GM19395 (cell line): ENCODE measurements at regions not wholly inside any gene's neighbourhood (a gene's known extent, or its start where the extent isn't known, plus 50 kb on each side); places are given as distances from the start of the nearest gene placed in this dataset.

Source experiments
- ATAC-seq: cut with Tn5 transposase; IDR thresholded peaks from one replicate; pipeline ENCODE4 v1.9.1; 2021; ENCODE audit warnings: mild to moderate bottlenecking, moderate library complexity; ENCODE audit not compliant: unreplicated experiment

DNA sequence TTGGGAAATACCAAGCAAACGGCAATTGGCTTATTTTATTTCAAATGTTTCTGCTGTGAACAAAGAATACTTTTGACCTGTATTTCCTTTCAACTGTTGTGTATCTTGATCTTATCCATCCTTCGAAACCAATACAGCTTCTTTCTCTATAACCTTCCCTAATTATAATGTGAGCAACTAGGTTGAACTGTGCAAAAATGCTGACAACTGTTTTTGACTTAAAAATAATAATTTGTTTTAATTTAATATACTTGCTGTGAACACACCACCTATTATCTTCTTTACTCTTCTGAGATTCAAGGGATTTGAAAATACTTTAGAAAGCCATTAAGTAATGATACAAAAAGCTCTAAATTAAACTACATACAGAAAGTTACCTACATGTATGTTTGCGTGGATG, 682.5 kb upstream of the CCDC179 start:
- ATAC-seq = no peak

DNA sequence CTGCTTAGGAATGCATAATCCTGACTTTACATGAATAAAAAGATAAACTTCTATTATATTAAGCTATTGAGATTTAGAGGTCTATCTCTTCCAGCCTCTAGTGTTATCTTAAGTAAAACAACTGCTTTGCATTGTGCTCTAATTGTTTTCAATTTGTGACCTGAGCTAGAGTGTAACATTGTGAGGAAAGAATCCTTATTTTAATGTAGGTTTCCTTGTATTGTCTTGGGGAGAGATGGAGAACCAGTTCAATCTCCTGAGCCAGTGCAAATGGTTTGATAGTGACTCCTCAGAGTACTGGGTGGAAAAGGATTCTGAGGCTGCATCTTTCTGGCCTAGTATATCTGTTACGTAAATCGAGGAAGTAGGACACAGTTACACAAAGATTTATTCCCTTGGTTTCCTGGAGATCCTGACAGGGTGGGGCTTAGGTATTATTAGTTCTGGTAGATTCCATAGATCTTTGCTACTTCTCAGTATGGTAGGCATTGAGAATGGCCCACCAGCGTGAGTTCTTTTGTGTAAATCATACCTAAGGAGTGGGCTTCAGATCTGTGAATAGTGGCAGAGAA, 683.5 kb upstream of the CCDC179 start:
- no peak for ATAC-seq

GRCh38 chr11:23551706-23552105, 691.4 kb upstream of the CCDC179 start:
- ATAC-seq = no peak

- ATAC-seq = no peak
Measured at GRCh38 chr11:23554002-23554401, 693.7 kb upstream of the CCDC179 start.

GRCh38 chr11:23555085-23555484, 694.8 kb upstream of the CCDC179 start:
- no peak for ATAC-seq

DNA sequence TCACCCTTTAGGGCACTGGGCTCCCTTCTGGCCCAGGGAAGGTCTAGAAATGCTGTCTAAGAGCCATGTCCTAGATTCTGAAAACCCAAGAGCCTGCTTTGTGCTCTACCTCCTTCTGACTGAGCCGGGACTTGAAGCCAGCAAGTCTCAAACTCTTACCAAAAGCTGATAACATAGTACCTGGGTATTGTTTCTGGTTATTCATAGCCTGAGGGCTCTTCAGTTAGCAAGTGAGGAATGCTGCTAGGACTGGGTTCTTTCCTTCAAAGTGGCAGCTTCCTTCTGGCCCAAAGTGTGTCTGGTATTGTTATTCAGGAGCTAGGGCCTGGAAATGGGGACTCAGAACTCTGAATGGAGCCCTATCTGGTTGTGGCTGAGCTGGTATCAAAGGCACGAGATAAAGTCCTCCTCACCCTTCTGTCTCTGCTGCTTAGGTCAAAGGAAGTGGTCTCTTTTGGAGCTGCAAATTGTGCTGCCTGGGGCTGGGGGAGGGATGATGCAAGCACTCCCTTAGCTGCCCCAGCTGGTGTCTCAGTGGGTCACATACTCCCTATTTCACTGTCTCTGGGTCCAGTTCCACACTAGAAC, 696.0 kb upstream of the CCDC179 start:
- ATAC-seq = no peak

DNA sequence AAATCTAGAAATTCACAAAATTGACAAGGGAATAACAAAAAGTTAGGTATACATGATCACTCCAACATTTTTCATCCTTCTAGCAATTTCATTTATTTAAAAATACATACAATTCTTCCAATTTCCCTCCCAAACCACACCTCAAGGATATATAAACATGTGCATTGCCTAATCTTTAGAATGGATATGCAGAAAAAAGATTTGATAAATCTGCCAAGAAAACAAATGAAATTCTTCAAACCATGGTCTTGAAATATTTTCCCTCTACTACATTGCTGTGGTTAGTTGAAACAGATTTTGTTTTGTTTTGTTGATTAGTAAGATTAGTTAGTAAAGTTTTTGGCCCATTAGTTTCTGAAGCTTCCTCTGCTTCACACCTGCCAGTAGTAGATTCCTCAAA, 703.3 kb upstream of the CCDC179 start:
- ATAC-seq = no peak

DNA sequence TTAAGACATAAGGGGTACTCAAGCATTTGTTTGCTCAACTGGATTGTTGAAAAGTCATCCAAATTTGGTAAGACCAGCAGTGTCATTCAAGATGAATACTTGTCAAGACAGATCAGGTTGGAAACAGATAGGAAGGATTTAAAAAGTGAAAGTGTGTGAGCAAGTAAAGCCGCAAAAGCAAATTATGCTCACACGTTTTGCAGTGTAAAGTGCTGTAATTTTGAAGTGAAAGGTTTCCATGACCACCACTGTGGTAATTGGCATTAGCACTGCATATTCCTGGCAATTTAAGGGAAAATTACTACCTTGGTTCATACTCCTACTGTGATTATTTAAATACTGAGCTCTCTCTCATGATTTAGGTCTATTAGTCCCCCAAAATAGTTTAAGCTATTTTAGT, 704.1 kb upstream of the CCDC179 start:
- ATAC-seq = no peak

- no peak for ATAC-seq
Measured at GRCh38 chr11:23569134-23569533, 708.9 kb upstream of the CCDC179 start.

DNA sequence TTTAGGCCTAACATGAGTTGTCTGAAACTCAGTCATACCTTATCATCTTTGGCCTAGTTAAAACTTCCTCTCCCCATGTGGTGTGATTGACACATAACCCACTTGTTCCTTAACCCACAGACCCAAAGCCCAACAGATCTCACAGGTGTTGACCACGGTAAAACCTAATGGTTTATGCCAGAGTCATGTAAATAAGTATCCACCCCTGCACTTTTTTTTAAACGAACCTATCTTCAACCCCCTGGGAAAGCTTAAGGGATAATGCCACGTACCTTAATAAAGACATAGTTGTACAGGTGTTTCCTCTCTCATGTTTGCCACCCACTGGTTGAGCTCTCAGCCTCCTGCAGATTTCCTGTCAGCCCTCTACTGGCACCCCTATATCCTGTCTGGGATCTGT, 709.3 kb upstream of the CCDC179 start:
- ATAC-seq = no peak

DNA sequence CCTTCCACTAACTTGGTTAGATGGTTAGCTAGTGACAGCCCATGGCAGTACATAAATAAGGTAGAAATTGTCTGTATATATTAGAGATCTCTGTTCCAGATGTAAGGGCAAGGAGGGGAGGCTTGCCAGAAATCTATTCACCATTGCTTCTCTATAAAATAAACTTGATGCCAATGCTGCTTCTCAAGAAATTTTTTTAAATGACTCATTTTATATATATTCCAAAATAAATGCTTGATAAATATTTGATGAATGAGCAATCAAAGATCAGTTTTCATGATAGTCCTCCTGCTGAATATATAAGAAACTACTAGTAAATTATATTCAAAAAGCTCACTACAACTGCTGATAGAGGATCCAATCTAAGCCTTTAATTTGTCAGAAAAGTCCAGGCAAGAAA, 710.6 kb upstream of the CCDC179 start:
- ATAC-seq = no peak

- no peak for ATAC-seq
Measured at GRCh38 chr11:23573429-23573828, 713.2 kb upstream of the CCDC179 start.

DNA sequence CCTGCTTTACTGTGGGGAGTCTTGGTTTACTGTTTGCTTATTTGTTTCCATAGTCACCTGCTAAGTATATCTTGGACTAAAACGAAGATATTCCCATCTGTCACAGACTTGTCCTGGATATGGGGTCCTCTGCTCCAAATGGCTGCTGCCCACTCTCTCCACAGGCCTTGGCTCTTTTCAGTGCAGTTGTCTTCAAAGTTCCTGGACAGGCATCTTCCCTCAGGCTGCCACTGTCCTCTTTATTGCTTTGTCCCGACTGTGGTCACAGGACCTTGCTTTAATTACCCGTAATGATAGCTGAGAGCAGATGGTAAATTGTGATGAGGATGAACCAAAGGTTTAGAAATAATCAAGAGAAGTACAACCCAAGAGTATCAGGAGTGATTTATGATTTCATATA, 713.9 kb upstream of the CCDC179 start:
- ATAC-seq = no peak

- ATAC-seq = no peak
Measured at GRCh38 chr11:23577296-23577695, 717.0 kb upstream of the CCDC179 start.

DNA sequence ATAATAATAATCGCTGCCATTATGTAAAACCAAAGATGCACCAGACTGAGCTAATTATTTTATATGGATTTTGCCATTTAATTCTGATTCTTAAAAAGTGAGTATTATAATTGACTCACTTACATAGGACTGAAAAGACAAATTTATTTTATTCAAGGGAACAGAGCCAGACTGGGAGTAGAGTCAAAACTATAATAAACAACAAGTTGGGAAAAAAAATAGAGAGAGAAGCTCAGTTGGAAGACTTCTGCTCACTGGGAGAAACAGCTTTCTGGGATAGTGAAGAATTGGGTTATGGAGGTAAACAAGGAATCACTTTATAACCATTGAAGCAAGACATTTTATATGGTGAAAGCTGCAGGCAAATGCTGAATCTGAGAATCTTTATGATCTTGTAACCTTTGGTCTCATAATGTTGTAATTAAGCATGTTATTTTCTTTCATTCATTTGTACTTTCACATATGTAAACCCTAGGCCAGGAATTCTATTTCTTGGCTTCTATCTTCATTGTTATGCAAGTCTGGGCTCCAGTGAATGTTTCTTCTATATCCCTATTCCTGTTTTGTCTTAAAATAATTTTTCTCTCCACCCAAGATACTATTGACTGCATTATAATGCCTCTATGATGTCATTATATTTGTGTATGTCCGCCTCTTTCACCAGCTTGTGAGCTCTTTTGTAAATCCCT, 725.3 kb upstream of the CCDC179 start:
- no peak for ATAC-seq

DNA sequence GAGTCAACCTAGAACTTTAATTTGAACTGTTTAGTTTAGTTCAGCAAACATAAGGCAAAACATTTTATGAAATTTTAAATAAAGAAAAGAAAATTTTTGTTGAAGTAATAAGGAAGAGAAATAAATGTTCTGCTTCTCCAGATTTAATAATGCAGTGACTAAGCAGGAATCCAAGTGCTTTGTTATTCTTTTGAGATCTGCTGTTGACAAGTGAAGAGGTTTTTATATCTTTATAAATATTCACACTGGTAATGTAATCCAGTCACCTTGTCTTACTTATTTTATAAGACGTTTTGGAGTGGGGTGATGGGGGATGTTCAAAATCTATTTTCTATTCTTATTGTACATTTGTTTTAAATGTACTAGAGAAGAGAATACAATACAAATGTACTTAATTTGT, 725.9 kb upstream of the CCDC179 start:
- ATAC-seq = no peak

GRCh38 chr11:23590596-23591308, 730.5 kb upstream of the CCDC179 start:
- ATAC-seq = no peak

- no peak for ATAC-seq
Measured at GRCh38 chr11:23594755-23595154, 734.5 kb upstream of the CCDC179 start.

- no peak for ATAC-seq
Measured at GRCh38 chr11:23604966-23605365, 744.7 kb upstream of the CCDC179 start.

- ATAC-seq = no peak
Measured at GRCh38 chr11:23606191-23606590, 745.9 kb upstream of the CCDC179 start.

DNA sequence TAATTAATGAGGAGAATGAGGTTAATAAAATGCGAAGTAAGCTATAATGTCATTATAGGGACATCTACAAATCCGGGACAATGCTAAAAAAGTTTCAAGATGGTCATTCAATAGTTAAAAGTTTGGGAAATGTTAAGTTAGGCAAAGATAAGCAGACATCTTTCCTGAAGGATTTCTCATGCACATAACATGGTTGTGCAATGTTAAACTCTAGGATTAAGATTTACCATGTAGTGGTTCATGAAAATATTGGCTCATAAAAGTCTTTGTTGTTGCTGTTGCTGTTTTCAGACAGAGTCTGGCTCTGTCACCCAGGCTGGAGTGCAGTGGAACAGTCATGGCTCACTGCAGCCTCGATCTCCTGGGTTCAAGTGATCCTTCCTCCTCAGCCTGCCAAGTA, 751.5 kb upstream of the CCDC179 start:
- no peak for ATAC-seq

DNA sequence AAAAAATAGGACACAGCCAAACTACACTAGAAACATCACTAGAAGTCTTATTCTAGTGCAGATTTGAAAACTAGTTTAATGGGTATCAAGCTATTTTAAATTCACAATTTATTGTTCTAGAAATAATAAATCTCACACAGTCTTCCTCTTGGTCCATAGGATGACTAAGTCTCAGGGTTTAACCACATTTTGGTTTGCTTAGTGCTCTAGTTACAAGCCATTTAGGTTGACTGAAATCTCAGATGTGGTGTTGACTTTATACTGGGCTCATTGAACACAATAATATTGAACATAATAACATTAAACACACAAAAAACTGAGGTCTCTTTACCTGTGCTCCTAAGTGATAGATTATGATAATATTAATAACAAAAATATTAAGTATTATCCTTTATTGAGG, 760.3 kb upstream of the CCDC179 start:
- no peak for ATAC-seq
